GM12872 (cell line): ENCODE measurements at regions not wholly inside any gene's neighbourhood (a gene's known extent, or its start where the extent isn't known, plus 50 kb on each side); places are given as distances from the start of the nearest gene placed in this dataset.

Experiments
- CTCF ChIP-seq: IDR thresholded peaks from 3 replicates; pipeline ENCODE4 v1.5.1; 2011; ENCODE audit warnings: low read depth, mild to moderate bottlenecking, low read length, moderate library complexity; ENCODE audit not compliant: insufficient read depth

- no peak for TF ChIP-seq CTCF
Measured at GRCh38 chr9:21683484-21684175, 118.8 kb upstream of the MTAP start.

DNA sequence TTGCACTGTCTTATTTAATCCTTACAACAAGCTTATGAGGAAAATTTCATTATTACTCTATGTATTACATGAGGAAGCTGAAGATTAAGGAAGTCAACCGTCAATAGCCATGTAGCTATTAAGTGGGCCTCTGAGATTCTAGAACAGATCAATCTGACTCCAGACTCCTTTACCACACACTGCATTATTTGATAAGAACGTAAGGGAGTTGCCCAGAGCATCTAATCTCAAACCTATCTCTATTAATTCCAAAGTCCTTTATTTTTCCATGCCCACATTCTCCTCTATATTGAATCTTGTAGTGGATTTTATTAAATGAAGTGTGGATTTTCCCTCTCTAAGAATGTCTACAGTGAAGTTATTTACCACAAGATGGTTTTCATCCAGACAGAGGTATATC lies 118.2 kb upstream of the MTAP start:
- TF ChIP-seq CTCF: no peak

GRCh38 chr9:21684831-21685362 lies 117.5 kb upstream of the MTAP start:
- TF ChIP-seq CTCF: no peak

DNA sequence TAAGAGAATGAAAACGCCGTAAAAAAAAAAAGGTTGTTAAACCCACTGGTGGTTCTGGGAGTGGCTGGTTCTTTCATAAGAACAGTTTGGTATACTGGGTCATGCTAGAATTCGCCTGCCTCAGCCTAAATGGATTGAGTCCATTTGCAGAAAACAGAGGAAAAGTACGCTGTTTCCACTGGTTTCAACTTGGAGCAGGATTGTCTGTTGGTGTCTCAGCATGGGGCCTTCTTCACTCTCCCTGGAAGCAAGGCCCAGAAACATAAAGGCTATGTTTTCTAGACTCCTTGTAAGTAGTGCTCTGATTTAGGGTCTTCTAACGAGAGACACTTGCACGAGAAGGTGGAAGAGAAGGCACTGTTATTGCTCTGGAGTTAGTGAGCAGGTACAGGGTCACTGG lies 116.9 kb upstream of the MTAP start:
- no peak for TF ChIP-seq CTCF

DNA sequence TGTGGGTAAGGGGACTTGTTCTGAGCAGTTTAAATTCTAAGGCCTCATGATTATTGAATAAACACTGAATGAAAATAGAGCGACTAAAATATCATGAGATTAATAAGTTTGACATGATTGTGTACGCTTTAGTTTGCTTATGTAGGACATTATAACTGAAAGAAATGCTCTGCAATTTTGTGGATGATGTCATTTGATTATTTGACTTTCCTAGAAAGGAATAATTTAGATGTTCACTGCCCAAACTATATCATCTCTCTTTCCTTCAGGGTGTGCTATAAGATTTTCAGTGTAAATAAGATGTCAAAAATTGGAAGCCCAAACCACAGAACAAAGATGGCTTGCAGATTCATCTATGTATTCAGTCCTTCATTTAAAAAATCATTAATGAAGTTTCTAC lies 115.7 kb upstream of the MTAP start:
- no peak for TF ChIP-seq CTCF

DNA sequence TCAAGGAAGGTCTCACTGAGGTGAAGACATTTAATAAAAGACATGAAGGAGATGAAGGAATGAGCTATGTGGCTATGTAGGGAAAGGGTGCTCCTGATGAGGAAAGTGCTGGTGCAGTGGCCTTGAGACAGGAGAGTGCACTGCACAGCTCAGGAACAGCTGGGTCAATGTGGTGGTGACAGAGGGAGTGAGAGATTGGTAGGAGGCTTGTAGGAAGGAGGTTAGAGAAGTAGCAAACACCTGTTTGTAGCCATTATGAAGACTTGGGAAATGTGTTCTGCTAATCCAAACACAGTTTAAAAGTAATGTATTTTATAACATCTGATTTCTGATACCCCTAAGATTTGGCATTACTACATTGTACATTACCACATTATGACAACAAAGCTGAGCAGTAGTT lies 115.1 kb upstream of the MTAP start:
- TF ChIP-seq CTCF: no peak

DNA sequence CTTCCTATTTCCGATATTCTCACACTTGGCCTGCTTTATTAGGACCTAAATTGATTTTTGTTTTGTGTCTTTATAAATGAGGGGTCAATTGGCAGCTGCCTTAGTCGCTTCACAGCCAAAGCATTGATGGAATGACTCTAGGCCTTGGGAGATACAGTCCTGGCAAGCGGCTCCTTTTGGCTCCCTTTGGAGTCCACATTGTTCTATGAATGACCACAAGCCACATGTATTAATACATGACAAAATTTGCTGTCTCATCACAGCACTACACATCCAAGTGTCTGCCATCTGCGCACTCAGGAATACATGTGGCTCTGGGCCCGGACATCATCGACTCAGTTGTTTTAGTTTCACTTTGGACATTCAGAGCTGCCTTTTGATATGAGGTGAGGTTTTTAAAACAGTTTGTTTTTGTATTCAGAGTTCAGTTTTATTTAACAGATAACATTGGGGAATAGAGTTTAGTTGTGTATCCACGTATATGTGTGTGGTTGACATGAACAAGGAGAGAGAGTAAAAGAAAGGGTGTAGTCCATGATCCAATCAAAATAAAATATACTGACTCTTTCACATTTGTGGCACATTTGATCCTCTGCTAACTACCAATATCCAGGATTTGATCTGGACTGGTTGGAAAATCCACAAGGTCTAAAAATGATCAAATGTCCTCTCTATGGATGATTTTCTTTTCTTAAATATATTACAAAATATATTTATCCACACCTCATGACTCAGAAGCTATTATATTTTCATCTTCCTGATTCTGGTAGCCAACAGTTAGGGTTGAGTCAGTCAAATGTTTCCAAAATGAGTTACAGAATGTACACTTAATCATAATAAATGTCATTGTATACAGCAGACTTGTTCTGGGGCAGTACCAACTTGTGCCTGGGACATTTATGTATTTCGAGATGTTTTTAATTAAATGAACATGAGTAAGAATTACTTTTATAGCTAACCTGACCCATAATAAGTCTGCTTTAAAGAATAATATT lies 114.0 kb upstream of the MTAP start:
- no peak for TF ChIP-seq CTCF
